Smooth muscle cell (in vitro differentiated cells): ENCODE measurements at regions not wholly inside any gene's neighbourhood (a gene's known extent, or its start where the extent isn't known, plus 50 kb on each side); places are given as distances from the start of the nearest gene placed in this dataset.

ENCODE experiments used
- DNase-seq: peaks from one replicate; lab custom pipeline; 2025; ENCODE audit not compliant: unreplicated experiment; lab: John Stamatoyannopoulos, UW
- H2AFZ ChIP-seq: fragments of 200-600 bp; sonication (generic); 2 replicates; pipeline ENCODE4 v1.6.0; 2016; ENCODE audit warnings: antibody characterized with exemption, low read depth, mild to moderate bottlenecking
- H3F3A ChIP-seq: fragments of 200-600 bp; sonication (generic); 2 replicates; pipeline ENCODE4 v1.6.0; 2017; ENCODE audit warnings: antibody characterized with exemption, low read depth
- H3K27ac ChIP-seq: fragments of 200-600 bp; sonication (generic); 2 replicates; pipeline ENCODE4 v1.5.1; 2016; ENCODE audit warnings: low read depth, mild to moderate bottlenecking
- H3K27me3 ChIP-seq: fragments of 200-600 bp; sonication (generic); 2 replicates; pipeline ENCODE4 v1.6.1; 2016; ENCODE audit warnings: low read depth, mild to moderate bottlenecking
- H3K36me3 ChIP-seq: fragments of 200-600 bp; sonication (generic); 2 replicates; pipeline ENCODE4 v1.5.1; 2016; ENCODE audit warnings: low read depth
- H3K4me1 ChIP-seq: fragments of 200-600 bp; sonication (generic); 2 replicates; pipeline ENCODE4 v1.5.1; 2016; ENCODE audit warnings: low read depth
- H3K4me2 ChIP-seq: fragments of 200-600 bp; sonication (generic); 2 replicates; pipeline ENCODE4 v1.6.0; 2016; ENCODE audit warnings: mild to moderate bottlenecking
- H3K4me3 ChIP-seq: fragments of 200-600 bp; sonication (generic); 2 replicates; pipeline ENCODE4 v1.5.1; 2016; ENCODE audit warnings: mild to moderate bottlenecking
- H3K79me2 ChIP-seq: fragments of 200-600 bp; sonication (generic); 2 replicates; pipeline ENCODE4 v1.6.0; 2016; ENCODE audit warnings: low read depth, mild to moderate bottlenecking
- H3K9ac ChIP-seq: fragments of 200-600 bp; sonication (generic); 2 replicates; pipeline ENCODE4 v1.6.0; 2016; ENCODE audit warnings: low read depth
- H3K9me3 ChIP-seq: fragments of 200-600 bp; sonication (generic); replicated peaks from 2 replicates; pipeline ENCODE4 v1.5.1; 2016; ENCODE audit warnings: low read depth
- H4K20me1 ChIP-seq: fragments of 200-600 bp; sonication (generic); 2 replicates; pipeline ENCODE4 v1.6.0; 2016; ENCODE audit warnings: low read depth
- WGBS: methylation state at CpG from one replicate; pipeline ENCODE4 v1.1.7; 2016; ENCODE audit warnings: low lambda C conversion rate; 5-methylcytosine and 5-hydroxymethylcytosine counted together
- TF ChIP-seq, protein P1 (sequence below): fragments of 200-600 bp; sonication (generic); IDR thresholded peaks from 2 replicates; pipeline ENCODE4 v1.5.1; 2017; ENCODE audit warnings: borderline replicate concordance, mild to moderate bottlenecking, antibody characterized with exemption; ENCODE audit not compliant: insufficient read depth, poor library complexity, severe bottlenecking

DNA sequence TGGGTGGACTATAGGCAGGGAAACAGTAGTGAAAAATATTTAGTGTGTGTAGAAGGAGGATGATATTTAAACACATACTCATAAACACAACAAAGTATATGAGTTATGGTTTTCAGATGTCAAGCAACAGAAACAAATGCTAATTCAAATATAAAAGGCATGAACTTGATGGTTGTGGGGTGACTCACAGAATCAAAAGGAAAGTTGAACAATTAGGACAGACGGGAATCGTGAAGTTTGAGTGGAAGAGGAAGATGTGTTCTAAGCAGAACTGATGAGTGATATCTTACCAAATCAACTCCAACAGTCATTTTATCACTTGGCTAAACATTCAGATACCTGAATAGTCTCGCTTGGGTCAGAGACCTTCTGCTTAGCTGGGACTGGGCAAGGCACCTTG is 53.6 kb upstream of the ITGA6 start:
- no peak for DNase-seq
- H3K27ac ChIP-seq: no peak overlapping the region
- H3K4me2 ChIP-seq: no peak overlapping the region
- no peak overlapping the region for H2AFZ ChIP-seq
- no peaks in the 10 kb centered on the region for H3K36me3 ChIP-seq
- H3K4me1 ChIP-seq: no peaks in the 10 kb centered on the region
- H3K9ac ChIP-seq: no peak overlapping the region
- H3K79me2 ChIP-seq: no peaks in the 10 kb centered on the region
- H3K4me3 ChIP-seq: no peak overlapping the region
- no peaks in the 10 kb centered on the region for H3F3A ChIP-seq
- no peaks in the 10 kb centered on the region for H4K20me1 ChIP-seq
- no peaks in the 10 kb centered on the region for H3K27me3 ChIP-seq
- H3K9me3 ChIP-seq: no peaks in the 10 kb centered on the region
- TF ChIP-seq, protein P1, sequence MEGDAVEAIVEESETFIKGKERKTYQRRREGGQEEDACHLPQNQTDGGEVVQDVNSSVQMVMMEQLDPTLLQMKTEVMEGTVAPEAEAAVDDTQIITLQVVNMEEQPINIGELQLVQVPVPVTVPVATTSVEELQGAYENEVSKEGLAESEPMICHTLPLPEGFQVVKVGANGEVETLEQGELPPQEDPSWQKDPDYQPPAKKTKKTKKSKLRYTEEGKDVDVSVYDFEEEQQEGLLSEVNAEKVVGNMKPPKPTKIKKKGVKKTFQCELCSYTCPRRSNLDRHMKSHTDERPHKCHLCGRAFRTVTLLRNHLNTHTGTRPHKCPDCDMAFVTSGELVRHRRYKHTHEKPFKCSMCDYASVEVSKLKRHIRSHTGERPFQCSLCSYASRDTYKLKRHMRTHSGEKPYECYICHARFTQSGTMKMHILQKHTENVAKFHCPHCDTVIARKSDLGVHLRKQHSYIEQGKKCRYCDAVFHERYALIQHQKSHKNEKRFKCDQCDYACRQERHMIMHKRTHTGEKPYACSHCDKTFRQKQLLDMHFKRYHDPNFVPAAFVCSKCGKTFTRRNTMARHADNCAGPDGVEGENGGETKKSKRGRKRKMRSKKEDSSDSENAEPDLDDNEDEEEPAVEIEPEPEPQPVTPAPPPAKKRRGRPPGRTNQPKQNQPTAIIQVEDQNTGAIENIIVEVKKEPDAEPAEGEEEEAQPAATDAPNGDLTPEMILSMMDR: no peak
- 86% methylated on average over 3 of the region's 3 CpGs for WGBS

DNA sequence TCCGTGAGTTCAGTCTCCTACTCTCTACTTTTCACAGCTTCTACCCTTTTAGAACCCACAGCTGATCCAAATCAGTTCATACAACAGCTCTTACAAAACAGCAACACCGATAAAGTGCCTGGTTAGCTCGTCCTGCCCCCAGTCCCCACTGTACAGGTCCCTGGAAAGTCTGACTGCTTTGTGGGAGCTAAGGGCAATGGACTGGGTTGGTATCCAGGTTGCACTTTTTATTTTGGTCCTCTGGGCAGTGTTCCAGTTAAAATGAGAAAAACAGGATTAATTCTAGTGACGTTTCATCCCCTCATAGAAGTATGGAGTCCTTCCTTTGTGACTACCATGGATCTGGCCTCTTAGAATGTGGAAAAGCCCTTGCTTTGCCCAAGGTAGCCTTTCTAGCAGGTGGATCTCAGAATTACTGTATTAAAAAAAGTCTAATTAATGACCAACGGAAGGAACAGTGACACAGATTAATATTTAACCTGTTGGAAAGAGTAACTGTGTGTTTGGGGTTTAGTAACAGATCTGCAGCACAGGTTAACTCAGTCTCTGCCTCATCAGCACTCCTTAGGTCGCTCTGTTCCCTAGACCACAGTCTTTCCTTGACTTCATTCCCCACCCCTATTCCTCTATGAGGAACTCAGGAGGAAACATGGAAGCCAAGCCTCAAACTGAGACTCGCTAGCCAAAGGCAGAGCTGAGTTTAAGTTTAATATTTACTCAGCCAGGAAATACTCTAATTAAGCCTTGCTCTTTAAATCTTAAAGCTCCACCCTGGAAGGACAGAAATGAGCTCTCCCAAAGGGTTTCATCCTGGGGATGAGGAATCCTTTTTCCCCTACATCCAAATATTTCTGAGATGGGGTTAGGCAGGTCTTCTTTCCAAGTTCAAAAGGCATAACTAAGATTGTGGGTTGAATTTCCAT is 52.8 kb upstream of the ITGA6 start:
- WGBS: 96% methylated on average over 7 of the region's 7 CpGs
- no peaks in the 10 kb centered on the region for H3K4me1 ChIP-seq
- no peak overlapping the region for H3K27ac ChIP-seq
- H3K4me2 ChIP-seq: no peak overlapping the region
- H3K4me3 ChIP-seq: no peak overlapping the region
- H2AFZ ChIP-seq: no peak overlapping the region
- no peak overlapping the region for H3K9ac ChIP-seq
- no peaks in the 10 kb centered on the region for H3K9me3 ChIP-seq
- no peaks in the 10 kb centered on the region for H3K79me2 ChIP-seq
- no peaks in the 10 kb centered on the region for H3K27me3 ChIP-seq
- no peaks in the 10 kb centered on the region for H3F3A ChIP-seq
- TF ChIP-seq, protein P1: no peak
- H3K36me3 ChIP-seq: no peaks in the 10 kb centered on the region
- no peak for DNase-seq
- H4K20me1 ChIP-seq: no peaks in the 10 kb centered on the region

DNA sequence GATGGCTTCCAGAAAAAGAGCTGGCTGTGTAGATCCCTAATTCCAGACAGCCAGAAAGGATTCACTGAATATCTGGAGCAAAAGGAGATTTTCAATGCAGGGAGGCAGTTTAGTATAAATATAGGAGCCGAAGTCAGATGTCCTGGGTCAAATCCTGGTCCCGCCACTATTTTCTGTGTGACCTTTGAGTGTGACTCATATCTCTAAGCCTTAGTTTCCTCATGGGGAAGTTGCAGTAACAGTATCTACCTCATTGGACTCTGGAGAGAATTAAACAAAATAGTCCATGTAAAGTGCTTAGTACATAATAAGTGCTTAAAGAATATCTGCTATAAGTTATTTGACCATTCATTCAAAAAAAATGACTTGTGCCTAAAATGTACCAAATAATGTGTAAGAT is 52.1 kb upstream of the ITGA6 start:
- no peaks in the 10 kb centered on the region for H3K36me3 ChIP-seq
- no peaks in the 10 kb centered on the region for H4K20me1 ChIP-seq
- TF ChIP-seq, protein P1: no peak
- 17% methylated on average over 2 of the region's 2 CpGs for WGBS
- no peaks in the 10 kb centered on the region for H3K4me1 ChIP-seq
- H3K4me3 ChIP-seq: no peak overlapping the region
- H3K9me3 ChIP-seq: no peaks in the 10 kb centered on the region
- no peaks in the 10 kb centered on the region for H3K79me2 ChIP-seq
- no peaks in the 10 kb centered on the region for H3K27me3 ChIP-seq
- H2AFZ ChIP-seq: no peak overlapping the region
- DNase-seq: no peak
- no peak overlapping the region for H3K27ac ChIP-seq
- no peak overlapping the region for H3K4me2 ChIP-seq
- H3F3A ChIP-seq: no peaks in the 10 kb centered on the region
- no peak overlapping the region for H3K9ac ChIP-seq

DNA sequence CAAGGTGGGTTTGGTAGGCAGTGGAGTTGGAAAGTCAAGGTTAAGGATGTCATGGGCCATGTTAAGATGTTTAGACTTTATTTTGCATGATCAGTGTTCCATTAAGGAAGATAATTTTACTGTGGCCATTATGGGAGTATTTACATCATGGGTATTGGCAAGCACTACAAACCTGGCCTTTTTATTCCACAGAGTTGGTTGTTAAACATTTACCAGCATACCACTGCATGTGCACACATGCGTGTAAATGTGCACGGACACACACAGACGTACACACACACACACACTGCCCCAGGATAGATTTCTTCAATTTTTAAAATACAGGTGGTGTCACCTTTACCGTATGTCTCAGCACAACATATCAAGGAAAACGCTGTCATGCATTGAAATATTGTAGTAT is 51.4 kb upstream of the ITGA6 start:
- H3K4me1 ChIP-seq: peaks cover 6% of the 10 kb centered on the region
- H3K27me3 ChIP-seq: no peaks in the 10 kb centered on the region
- no peaks in the 10 kb centered on the region for H3K36me3 ChIP-seq
- DNase-seq: no peak
- H3K9me3 ChIP-seq: no peaks in the 10 kb centered on the region
- H3K4me2 ChIP-seq: no peak overlapping the region
- H3K27ac ChIP-seq: no peak overlapping the region
- H2AFZ ChIP-seq: no peak overlapping the region
- 97% methylated on average over 5 of the region's 5 CpGs for WGBS
- H3K79me2 ChIP-seq: no peaks in the 10 kb centered on the region
- no peak overlapping the region for H3K9ac ChIP-seq
- H4K20me1 ChIP-seq: no peaks in the 10 kb centered on the region
- TF ChIP-seq, protein P1: no peak
- no peak overlapping the region for H3K4me3 ChIP-seq
- no peaks in the 10 kb centered on the region for H3F3A ChIP-seq
